H1 (cell line): ENCODE measurements at regions not wholly inside any gene's neighbourhood (a gene's known extent, or its start where the extent isn't known, plus 50 kb on each side); places are given as distances from the start of the nearest gene placed in this dataset.

Source experiments
- CTBP2 ChIP-seq: IDR thresholded peaks from 2 replicates; pipeline ENCODE4 v1.7.0; 2011; ENCODE audit warnings: borderline replicate concordance, mild to moderate bottlenecking, moderate library complexity, mixed read lengths, low read length; ENCODE audit not compliant: insufficient read depth, insufficient read length
- GTF2F1 ChIP-seq: IDR thresholded peaks from 2 replicates; pipeline ENCODE4 v1.6.1; 2012; ENCODE audit warnings: low read depth, low read length, improper control_type of control experiment, borderline replicate concordance
- HDAC6 ChIP-seq: IDR thresholded peaks from one replicate; pipeline ENCODE4 v1.7.1; 2012; ENCODE audit warnings: low read depth, mild to moderate bottlenecking, inconsistent platforms, low read length, moderate library complexity
- SRF ChIP-seq: IDR thresholded peaks from 2 replicates; pipeline ENCODE4 v1.6.1; 2011; ENCODE audit warnings: mild to moderate bottlenecking, low read depth, low read length, moderate library complexity
- TF ChIP-seq, protein P1 (sequence below): IDR thresholded peaks from 2 replicates; pipeline ENCODE4 v1.6.1; 2012; ENCODE audit warnings: inconsistent platforms

GRCh38 chr1:105337420-105337819 is 1587.7 kb downstream of the AMY1C start (continued):
- TF ChIP-seq, protein P1, sequence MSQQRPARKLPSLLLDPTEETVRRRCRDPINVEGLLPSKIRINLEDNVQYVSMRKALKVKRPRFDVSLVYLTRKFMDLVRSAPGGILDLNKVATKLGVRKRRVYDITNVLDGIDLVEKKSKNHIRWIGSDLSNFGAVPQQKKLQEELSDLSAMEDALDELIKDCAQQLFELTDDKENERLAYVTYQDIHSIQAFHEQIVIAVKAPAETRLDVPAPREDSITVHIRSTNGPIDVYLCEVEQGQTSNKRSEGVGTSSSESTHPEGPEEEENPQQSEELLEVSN: no peak
- TF ChIP-seq CTBP2 (no peak), HDAC6 (no peak), SRF (no peak), GTF2F1 (no peak)
